Osteoblast (primary cell): ENCODE measurements at regions not wholly inside any gene's neighbourhood (a gene's known extent, or its start where the extent isn't known, plus 50 kb on each side); places are given as distances from the start of the nearest gene placed in this dataset.
A peak's percentile ranks its signal among the peaks of the same experiment; 100 is the strongest.

Source experiments
- DNase-seq: peaks from one replicate; pipeline ENCODE4 v3.0.0; 2011; ENCODE audit warnings: low spot score, mixed read lengths; ENCODE audit not compliant: insufficient read length; ENCODE audit errors: missing footprints
- H2AFZ ChIP-seq: 2 replicates; pipeline ENCODE4 v1.6.0; 2011; ENCODE audit warnings: mild to moderate bottlenecking, low read length
- H3K27ac ChIP-seq: 2 replicates; pipeline ENCODE4 v1.5.1; 2011; ENCODE audit warnings: mild to moderate bottlenecking, low read depth, low read length, moderate library complexity
- H3K27me3 ChIP-seq: 2 replicates; pipeline ENCODE4 v1.6.0; 2012; ENCODE audit warnings: mild to moderate bottlenecking, control low read depth, inconsistent platforms, low read length, moderate library complexity; ENCODE audit not compliant: insufficient read depth
- H3K36me3 ChIP-seq: 2 replicates; pipeline ENCODE4 v1.5.1; 2011; ENCODE audit warnings: mild to moderate bottlenecking, low read length, control low read depth, moderate library complexity; ENCODE audit not compliant: insufficient read depth
- H3K4me1 ChIP-seq: 2 replicates; pipeline ENCODE4 v1.5.1; 2011; ENCODE audit warnings: mild to moderate bottlenecking, low read length, control low read depth, moderate library complexity; ENCODE audit not compliant: insufficient read depth
- H3K4me2 ChIP-seq: 2 replicates; pipeline ENCODE4 v1.6.0; 2011; ENCODE audit warnings: mild to moderate bottlenecking, low read length; ENCODE audit not compliant: insufficient read depth
- H3K4me3 ChIP-seq: fragments of 200-600 bp; sonication (generic); 3 replicates; pipeline ENCODE4 v1.5.1; 2012; ENCODE audit warnings: mild to moderate bottlenecking, low read length, inconsistent platforms; ENCODE audit not compliant: insufficient read depth
- H3K79me2 ChIP-seq: 2 replicates; pipeline ENCODE4 v1.6.0; 2012; ENCODE audit warnings: mild to moderate bottlenecking, low read length, control low read depth, inconsistent platforms; ENCODE audit not compliant: insufficient read depth
- H3K9me3 ChIP-seq: 2 replicates; pipeline ENCODE4 v1.5.1; 2011; ENCODE audit warnings: low read depth, low read length, control low read depth
- H4K20me1 ChIP-seq: 2 replicates; pipeline ENCODE4 v1.6.0; 2012; ENCODE audit warnings: mild to moderate bottlenecking, low read length, control low read depth; ENCODE audit not compliant: insufficient read depth
- CTCF ChIP-seq: IDR thresholded peaks from 2 replicates; pipeline ENCODE4 v1.5.1; 2011; ENCODE audit warnings: mild to moderate bottlenecking, low read depth, low read length, moderate library complexity; ENCODE audit errors: extremely low read depth

- no peaks in the 10 kb centered on the region for H3K36me3 ChIP-seq
- no peak overlapping the region for H3K4me3 ChIP-seq
- no peaks in the 10 kb centered on the region for H3K27me3 ChIP-seq
- TF ChIP-seq CTCF: no peak
- no peaks in the 10 kb centered on the region for H3K9me3 ChIP-seq
- no peak overlapping the region for H3K4me2 ChIP-seq
- H3K4me1 ChIP-seq: peaks cover 21% of the 10 kb centered on the region
- peaks cover 9% of the 10 kb centered on the region for H3K79me2 ChIP-seq
- no peak for DNase-seq
- no peak overlapping the region for H3K27ac ChIP-seq
- peaks cover 16% of the 10 kb centered on the region for H4K20me1 ChIP-seq
- no peak overlapping the region for H2AFZ ChIP-seq
Observed at GRCh38 chr15:62421289-62421688, 256.2 kb upstream of the C2CD4B start.

GRCh38 chr15:62426387-62426956 is 261.4 kb upstream of the C2CD4B start:
- no peaks in the 10 kb centered on the region for H3K36me3 ChIP-seq
- H3K27me3 ChIP-seq: no peaks in the 10 kb centered on the region
- H3K4me2 ChIP-seq: peak overlapping the region; percentile 37
- DNase-seq: peak; percentile 85
- H2AFZ ChIP-seq: peak overlapping the region; percentile 15
- H3K27ac ChIP-seq: peak overlapping the region; percentile 7
- TF ChIP-seq CTCF: no peak
- peaks cover 9% of the 10 kb centered on the region for H3K79me2 ChIP-seq
- no peak overlapping the region for H3K4me3 ChIP-seq
- H3K9me3 ChIP-seq: no peaks in the 10 kb centered on the region
- H4K20me1 ChIP-seq: peaks cover 12% of the 10 kb centered on the region
- H3K4me1 ChIP-seq: peaks cover 14% of the 10 kb centered on the region

- Histone ChIP-seq H4K20me1 (peaks cover 12% of the 10 kb centered on the region), H3K4me1 (peaks cover 22% of the 10 kb centered on the region), H3K27me3 (no peaks in the 10 kb centered on the region), H3K27ac (no peak overlapping the region), H3K4me2 (no peak overlapping the region), H3K79me2 (peaks cover 10% of the 10 kb centered on the region), H3K36me3 (no peaks in the 10 kb centered on the region), H3K9me3 (no peaks in the 10 kb centered on the region), H3K4me3 (no peak overlapping the region), H2AFZ (no peak overlapping the region)
- TF ChIP-seq CTCF: no peak
- no peak for DNase-seq
Observed at GRCh38 chr15:62428259-62428658, 263.2 kb upstream of the C2CD4B start.

GRCh38 chr15:62428851-62429598 is 263.9 kb upstream of the C2CD4B start:
- Histone ChIP-seq H3K36me3 (no peaks in the 10 kb centered on the region), H4K20me1 (peaks cover 14% of the 10 kb centered on the region), H3K9me3 (no peaks in the 10 kb centered on the region), H3K27me3 (no peaks in the 10 kb centered on the region), H3K4me2 (no peak overlapping the region), H3K27ac (no peak overlapping the region), H3K79me2 (peaks cover 12% of the 10 kb centered on the region), H3K4me1 (peaks cover 22% of the 10 kb centered on the region), H2AFZ (no peak overlapping the region), H3K4me3 (no peak overlapping the region)
- no peak for DNase-seq
- no peak for TF ChIP-seq CTCF
